ENCODE measurements at regions not wholly inside any gene's neighbourhood (a gene's known extent, or its start where the extent isn't known, plus 50 kb on each side); places are given as distances from the start of the nearest gene placed in this dataset.

- DNase-seq (ENCODE audit: low read depth, low spot score) = no peak
Measured at GRCh38 chr6:134714679-134715078, 235.2 kb downstream of the ALDH8A1 start.

- no peak for DNase-seq (ENCODE audit: low read depth, low spot score)
Measured at GRCh38 chr6:134714113-134714512, 235.8 kb downstream of the ALDH8A1 start.

- DNase-seq (ENCODE audit: low read depth, low spot score) = no peak
Measured at GRCh38 chr6:134712311-134712710, 237.6 kb downstream of the ALDH8A1 start.

- DNase-seq (ENCODE audit: low read depth, low spot score) = no peak
Measured at GRCh38 chr6:134708079-134708478, 241.8 kb downstream of the ALDH8A1 start.

- DNase-seq (ENCODE audit: low read depth, low spot score) = no peak
Measured at GRCh38 chr6:134707342-134708031, 242.4 kb downstream of the ALDH8A1 start.

- no peak for DNase-seq (ENCODE audit: low read depth, low spot score)
Measured at GRCh38 chr6:134706806-134707205, 243.1 kb downstream of the ALDH8A1 start.

GRCh38 chr6:134706153-134706552 is 243.7 kb downstream of the ALDH8A1 start:
- no peak for DNase-seq (ENCODE audit: low read depth, low spot score)

- DNase-seq (ENCODE audit: low read depth, low spot score) = no peak
Measured at GRCh38 chr6:134703206-134703605, 246.7 kb downstream of the ALDH8A1 start.

GRCh38 chr6:134702279-134702678 is 247.6 kb downstream of the ALDH8A1 start:
- DNase-seq (ENCODE audit: low read depth, low spot score) = no peak

GRCh38 chr6:134701301-134701700 is 248.6 kb downstream of the ALDH8A1 start:
- no peak for DNase-seq (ENCODE audit: low read depth, low spot score)

GRCh38 chr6:134698228-134698627 is 251.7 kb downstream of the ALDH8A1 start:
- DNase-seq (ENCODE audit: low read depth, low spot score) = no peak

GRCh38 chr6:134692008-134692407 is 257.9 kb downstream of the ALDH8A1 start:
- DNase-seq (ENCODE audit: low read depth, low spot score) = no peak

GRCh38 chr6:134691180-134691579 is 258.7 kb downstream of the ALDH8A1 start:
- DNase-seq (ENCODE audit: low read depth, low spot score) = no peak

- no peak for DNase-seq (ENCODE audit: low read depth, low spot score)
Measured at GRCh38 chr6:134690048-134690447, 259.9 kb downstream of the ALDH8A1 start.

GRCh38 chr6:134689641-134690040 is 260.3 kb downstream of the ALDH8A1 start:
- no peak for DNase-seq (ENCODE audit: low read depth, low spot score)

GRCh38 chr6:134689177-134689576 is 260.7 kb downstream of the ALDH8A1 start:
- DNase-seq (ENCODE audit: low read depth, low spot score) = no peak

GRCh38 chr6:134686071-134686470 is 263.8 kb downstream of the ALDH8A1 start:
- DNase-seq (ENCODE audit: low read depth, low spot score) = no peak

- no peak for DNase-seq (ENCODE audit: low read depth, low spot score)
Measured at GRCh38 chr6:134684423-134684795, 265.5 kb downstream of the ALDH8A1 start.

GRCh38 chr6:134683783-134684422 is 266.0 kb downstream of the ALDH8A1 start:
- DNase-seq (ENCODE audit: low read depth, low spot score) = no peak

GRCh38 chr6:134680433-134680832 is 269.5 kb downstream of the ALDH8A1 start:
- DNase-seq (ENCODE audit: low read depth, low spot score) = no peak

- no peak for DNase-seq (ENCODE audit: low read depth, low spot score)
Measured at GRCh38 chr6:134680021-134680420, 269.9 kb downstream of the ALDH8A1 start.

GRCh38 chr6:134678436-134678889 is 271.4 kb downstream of the ALDH8A1 start:
- no peak for DNase-seq (ENCODE audit: low read depth, low spot score)

Measured in brain pericyte (primary cell).